Endothelial cell (in vitro differentiated cells): ENCODE measurements at regions not wholly inside any gene's neighbourhood (a gene's known extent, or its start where the extent isn't known, plus 50 kb on each side); places are given as distances from the start of the nearest gene placed in this dataset.

Experiments
- DNase-seq: peaks from one replicate; pipeline ENCODE4 v3.0.0; 2021; ENCODE audit warnings: low spot score
- H3K27ac Mint-ChIP-seq: one replicate; pipeline ENCODE4 v1.8.0; 2021; ENCODE audit warnings: mixed read lengths, inconsistent platforms; ENCODE audit not compliant: unreplicated experiment
- H3K27me3 Mint-ChIP-seq: one replicate; pipeline ENCODE4 v1.8.0; 2021; ENCODE audit warnings: mild to moderate bottlenecking, moderate library complexity, mixed read lengths, inconsistent platforms; ENCODE audit not compliant: unreplicated experiment
- H3K36me3 Mint-ChIP-seq: one replicate; pipeline ENCODE4 v1.8.0; 2021; ENCODE audit warnings: mild to moderate bottlenecking, low read depth, mixed read lengths, inconsistent platforms; ENCODE audit not compliant: unreplicated experiment
- H3K4me1 Mint-ChIP-seq: one replicate; pipeline ENCODE4 v1.8.0; 2021; ENCODE audit warnings: mild to moderate bottlenecking, mixed read lengths, inconsistent platforms; ENCODE audit not compliant: unreplicated experiment
- H3K4me3 Mint-ChIP-seq: one replicate; pipeline ENCODE4 v1.8.0; 2021; ENCODE audit warnings: mild to moderate bottlenecking, mixed read lengths, inconsistent platforms; ENCODE audit not compliant: unreplicated experiment
- H3K9me3 Mint-ChIP-seq: one replicate; pipeline ENCODE4 v1.8.0; 2021; ENCODE audit warnings: mixed read lengths, inconsistent platforms; ENCODE audit not compliant: unreplicated experiment
- TF ChIP-seq, protein P1 (sequence below): fragments of 200-600 bp; sonication (generic); IDR thresholded peaks from one replicate; pipeline ENCODE4 v1.5.0; 2021; ENCODE audit warnings: antibody characterized with exemption; ENCODE audit not compliant: unreplicated experiment

DNA sequence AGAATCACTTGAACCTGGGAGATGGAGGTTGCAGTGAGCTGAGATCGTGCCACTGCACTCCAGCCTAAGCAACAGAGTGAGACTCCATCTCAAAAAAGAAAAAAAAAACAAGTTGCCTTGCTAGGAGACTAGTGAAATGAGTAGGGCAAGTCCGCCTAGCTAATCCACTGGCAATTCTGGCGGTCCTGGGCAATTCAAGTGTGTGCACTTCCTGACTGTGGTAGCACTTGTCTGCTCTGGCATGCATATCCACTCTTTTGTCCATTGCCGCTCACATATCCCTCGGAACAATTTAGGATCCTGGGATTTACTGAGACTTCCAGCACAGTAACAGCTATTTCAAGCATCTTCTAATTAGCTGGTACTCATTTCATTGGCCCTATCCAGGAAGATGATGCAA lies 426.3 kb upstream of the ADGRL2 start:
- Mint-ChIP-seq H3K27me3 (peaks cover 2% of the 10 kb centered on the region), H3K4me1 (no peaks in the 10 kb centered on the region), H3K4me3 (no peak overlapping the region), H3K36me3 (no peaks in the 10 kb centered on the region), H3K9me3 (no peaks in the 10 kb centered on the region), H3K27ac (no peak overlapping the region)
- TF ChIP-seq, protein P1, sequence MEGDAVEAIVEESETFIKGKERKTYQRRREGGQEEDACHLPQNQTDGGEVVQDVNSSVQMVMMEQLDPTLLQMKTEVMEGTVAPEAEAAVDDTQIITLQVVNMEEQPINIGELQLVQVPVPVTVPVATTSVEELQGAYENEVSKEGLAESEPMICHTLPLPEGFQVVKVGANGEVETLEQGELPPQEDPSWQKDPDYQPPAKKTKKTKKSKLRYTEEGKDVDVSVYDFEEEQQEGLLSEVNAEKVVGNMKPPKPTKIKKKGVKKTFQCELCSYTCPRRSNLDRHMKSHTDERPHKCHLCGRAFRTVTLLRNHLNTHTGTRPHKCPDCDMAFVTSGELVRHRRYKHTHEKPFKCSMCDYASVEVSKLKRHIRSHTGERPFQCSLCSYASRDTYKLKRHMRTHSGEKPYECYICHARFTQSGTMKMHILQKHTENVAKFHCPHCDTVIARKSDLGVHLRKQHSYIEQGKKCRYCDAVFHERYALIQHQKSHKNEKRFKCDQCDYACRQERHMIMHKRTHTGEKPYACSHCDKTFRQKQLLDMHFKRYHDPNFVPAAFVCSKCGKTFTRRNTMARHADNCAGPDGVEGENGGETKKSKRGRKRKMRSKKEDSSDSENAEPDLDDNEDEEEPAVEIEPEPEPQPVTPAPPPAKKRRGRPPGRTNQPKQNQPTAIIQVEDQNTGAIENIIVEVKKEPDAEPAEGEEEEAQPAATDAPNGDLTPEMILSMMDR = no peak
- no peak for DNase-seq

DNA sequence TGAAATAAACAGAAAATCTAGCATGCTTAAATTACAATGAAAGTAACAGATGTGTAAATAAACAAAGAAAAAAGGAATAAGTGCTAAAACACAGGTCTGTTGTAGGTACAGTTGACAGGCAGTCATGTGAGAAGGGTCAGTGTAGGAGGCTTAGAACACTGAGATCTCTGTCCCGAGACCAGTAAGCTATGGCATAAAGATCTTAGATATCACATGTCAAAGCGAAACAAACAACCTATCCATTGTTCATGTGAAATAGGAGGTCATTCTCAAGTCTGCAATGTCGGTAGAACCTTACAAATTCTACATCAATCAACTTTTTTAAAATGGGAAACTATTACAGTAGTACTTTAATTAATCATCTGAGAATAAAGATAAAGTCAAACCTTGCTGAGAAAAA lies 428.9 kb upstream of the ADGRL2 start:
- Mint-ChIP-seq H3K27me3 (no peaks in the 10 kb centered on the region), H3K4me1 (no peaks in the 10 kb centered on the region), H3K4me3 (no peak overlapping the region), H3K27ac (no peak overlapping the region), H3K9me3 (no peaks in the 10 kb centered on the region), H3K36me3 (no peaks in the 10 kb centered on the region)
- TF ChIP-seq, protein P1 = no peak
- DNase-seq = no peak

DNA sequence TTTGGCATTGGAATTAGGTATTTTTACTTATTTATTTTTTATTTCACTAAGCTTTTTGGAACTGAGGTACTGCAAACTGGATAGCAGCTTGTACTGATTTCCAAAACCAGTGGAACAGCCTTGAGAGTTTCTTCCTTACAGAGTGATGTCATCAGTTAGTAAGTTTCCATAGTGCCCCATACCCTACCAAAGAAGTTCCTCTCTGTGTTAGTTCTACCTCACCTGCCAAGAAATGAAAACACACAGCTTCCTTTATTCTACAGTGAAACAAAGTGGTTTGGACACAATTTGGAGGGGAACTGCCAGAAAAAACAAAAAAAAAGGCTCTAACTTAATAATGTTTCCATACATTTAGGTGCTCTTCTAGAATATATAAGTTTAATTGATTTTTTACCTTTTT lies 430.9 kb upstream of the ADGRL2 start:
- no peak for DNase-seq
- Mint-ChIP-seq H3K36me3 (no peaks in the 10 kb centered on the region), H3K27me3 (no peaks in the 10 kb centered on the region), H3K27ac (no peak overlapping the region), H3K4me1 (no peaks in the 10 kb centered on the region), H3K4me3 (no peak overlapping the region), H3K9me3 (no peaks in the 10 kb centered on the region)
- TF ChIP-seq, protein P1 = no peak

DNA sequence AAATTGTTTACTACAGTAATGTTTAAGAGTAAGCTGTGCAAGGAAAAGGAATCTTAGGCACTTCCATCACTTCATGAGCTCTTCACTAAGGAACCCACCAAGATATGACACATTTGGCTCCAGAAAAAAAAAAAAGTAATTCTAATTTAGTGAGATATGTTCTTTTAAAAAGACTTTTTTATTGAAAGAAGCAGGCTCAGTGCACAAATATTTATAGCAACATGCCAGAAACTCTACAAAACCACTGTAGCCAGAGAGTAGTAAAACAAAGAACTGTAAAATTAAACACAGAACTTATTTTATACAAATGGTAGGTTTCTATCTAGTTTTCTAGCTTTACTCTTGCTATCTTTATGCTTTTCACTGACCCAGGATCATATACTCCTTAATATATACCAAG lies 434.6 kb upstream of the ADGRL2 start:
- no peaks in the 10 kb centered on the region for H3K4me1 Mint-ChIP-seq
- no peak overlapping the region for H3K27ac Mint-ChIP-seq

DNA sequence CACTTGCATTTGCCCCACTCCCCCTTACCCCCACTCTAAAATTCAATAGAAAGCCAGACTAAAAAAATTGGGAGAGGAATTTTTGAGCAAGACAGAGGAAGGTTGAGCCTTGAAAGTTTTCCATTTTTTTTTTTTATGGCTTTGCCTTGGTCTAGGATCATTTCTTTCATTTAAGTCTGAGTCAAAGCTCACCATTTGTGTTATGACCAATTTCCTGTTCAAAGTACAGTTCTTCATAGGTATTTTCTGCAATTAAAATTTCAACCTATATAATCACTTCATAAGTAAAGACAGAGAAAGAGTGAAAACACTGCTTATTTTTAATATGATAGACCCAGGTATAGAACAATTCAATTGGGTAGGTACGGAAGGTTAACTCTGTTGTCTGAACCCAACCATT lies 436.6 kb upstream of the ADGRL2 start:
- no peak overlapping the region for H3K4me3 Mint-ChIP-seq
- TF ChIP-seq, protein P1 = no peak
- H3K27me3 Mint-ChIP-seq = no peaks in the 10 kb centered on the region
- H3K27ac Mint-ChIP-seq = no peak overlapping the region
- H3K4me1 Mint-ChIP-seq = no peaks in the 10 kb centered on the region
- H3K9me3 Mint-ChIP-seq = no peaks in the 10 kb centered on the region
- no peak for DNase-seq
- H3K36me3 Mint-ChIP-seq = no peaks in the 10 kb centered on the region

More for the DNA sequence above, 434.6 kb upstream of the ADGRL2 start:
- TF ChIP-seq, protein P1 = no peak
- Mint-ChIP-seq H3K9me3 (no peaks in the 10 kb centered on the region), H3K4me3 (no peak overlapping the region), H3K36me3 (no peaks in the 10 kb centered on the region), H3K27me3 (no peaks in the 10 kb centered on the region)
- DNase-seq = no peak
